ENCODE measurements at regions not wholly inside any gene's neighbourhood (a gene's known extent, or its start where the extent isn't known, plus 50 kb on each side); places are given as distances from the start of the nearest gene placed in this dataset.

GRCh38 chr18:56028514-56028913, 440.5 kb upstream of the TCF4 start:
- Histone ChIP-seq H3K9me3 (ENCODE audit: control insufficient read depth in 1 of 2, low read length in 2 of 2) (no peaks in the 10 kb centered on the region), H3K27ac (ENCODE audit: low read depth, low read length) (no peak overlapping the region), H3K4me3 (ENCODE audit: low read length in 2 of 2) (no peak overlapping the region), H3K4me1 (ENCODE audit: insufficient read depth, low read length) (no peaks in the 10 kb centered on the region), H3K36me3 (ENCODE audit: insufficient read depth, low read length) (no peaks in the 10 kb centered on the region), H3K27me3 (ENCODE audit: insufficient read depth, low read length) (no peaks in the 10 kb centered on the region)
- DNase-seq, result no peak
- no peaks in the 10 kb centered on the region for H3K4me1 Mint-ChIP-seq
- H3K9me3 Mint-ChIP-seq, result peaks cover 0 to 13% (median 1%) of the 10 kb centered on the region in 8 donors
- no peaks in the 10 kb centered on the region for H3K27me3 Mint-ChIP-seq
- POLR2A ChIA-PET (ENCODE audit: partially characterized antibody), result no interaction called here
- intact Hi-C loops (cut with micrococcal nuclease), result no loop called here
- no peak overlapping the region for H3K4me3 Mint-ChIP-seq
- no peak overlapping the region for H3K27ac Mint-ChIP-seq
- CTCF ChIA-PET (ENCODE audit: partially characterized antibody), result no interaction called here
- H3K36me3 Mint-ChIP-seq, result no peaks in the 10 kb centered on the region

- Mint-ChIP-seq H3K4me3 (no peak overlapping the region), H3K36me3 (no peaks in the 10 kb centered on the region), H3K9me3 (peaks cover 0 to 12% (median under 1%) of the 10 kb centered on the region in 8 donors), H3K27ac (no peak overlapping the region), H3K27me3 (no peaks in the 10 kb centered on the region), H3K4me1 (no peaks in the 10 kb centered on the region)
- no peak overlapping the region for H3K4me3 ChIP-seq (ENCODE audit: low read length in 2 of 2)
- no peaks in the 10 kb centered on the region for H3K4me1 ChIP-seq (ENCODE audit: insufficient read depth, low read length)
- H3K27ac ChIP-seq (ENCODE audit: low read depth, low read length), result no peak overlapping the region
- intact Hi-C loops (cut with micrococcal nuclease), result no loop called here
- H3K27me3 ChIP-seq (ENCODE audit: insufficient read depth, low read length), result no peaks in the 10 kb centered on the region
- POLR2A ChIA-PET (ENCODE audit: partially characterized antibody), result no interaction called here
- CTCF ChIA-PET (ENCODE audit: partially characterized antibody), result no interaction called here
- H3K9me3 ChIP-seq (ENCODE audit: control insufficient read depth in 1 of 2, low read length in 2 of 2), result no peaks in the 10 kb centered on the region
- no peaks in the 10 kb centered on the region for H3K36me3 ChIP-seq (ENCODE audit: insufficient read depth, low read length)
- DNase-seq, result no peak
Measured at GRCh38 chr18:56026509-56026908, 438.5 kb upstream of the TCF4 start.

GRCh38 chr18:56021809-56022195, 433.8 kb upstream of the TCF4 start:
- no peaks in the 10 kb centered on the region for H3K36me3 Mint-ChIP-seq
- no peaks in the 10 kb centered on the region for H3K27me3 Mint-ChIP-seq
- H3K4me3 Mint-ChIP-seq, result no peak overlapping the region
- intact Hi-C loops (cut with micrococcal nuclease), result no loop called here
- Histone ChIP-seq H3K9me3 (ENCODE audit: control insufficient read depth in 1 of 2, low read length in 2 of 2) (no peaks in the 10 kb centered on the region), H3K4me1 (ENCODE audit: insufficient read depth, low read length) (no peaks in the 10 kb centered on the region), H3K4me3 (ENCODE audit: low read length in 2 of 2) (no peak overlapping the region), H3K27me3 (ENCODE audit: insufficient read depth, low read length) (no peaks in the 10 kb centered on the region), H3K36me3 (ENCODE audit: insufficient read depth, low read length) (no peaks in the 10 kb centered on the region), H3K27ac (ENCODE audit: low read depth, low read length) (no peak overlapping the region)
- no peak overlapping the region for H3K27ac Mint-ChIP-seq
- ChIA-PET CTCF (ENCODE audit: partially characterized antibody) (no interaction called here), POLR2A (ENCODE audit: partially characterized antibody) (no interaction called here)
- no peak for DNase-seq
- H3K4me1 Mint-ChIP-seq, result no peaks in the 10 kb centered on the region
- H3K9me3 Mint-ChIP-seq, result peaks cover 0 to 9% (median 5%) of the 10 kb centered on the region in 8 donors

GRCh38 chr18:56021136-56021808, 433.3 kb upstream of the TCF4 start:
- Mint-ChIP-seq H3K36me3 (no peaks in the 10 kb centered on the region), H3K27me3 (no peaks in the 10 kb centered on the region), H3K9me3 (peaks cover 0 to 9% (median 5%) of the 10 kb centered on the region in 8 donors), H3K27ac (no peak overlapping the region), H3K4me1 (no peaks in the 10 kb centered on the region), H3K4me3 (no peak overlapping the region)
- intact Hi-C loops (cut with micrococcal nuclease), result no loop called here
- Histone ChIP-seq H3K27ac (ENCODE audit: low read depth, low read length) (no peak overlapping the region), H3K27me3 (ENCODE audit: insufficient read depth, low read length) (no peaks in the 10 kb centered on the region), H3K36me3 (ENCODE audit: insufficient read depth, low read length) (no peaks in the 10 kb centered on the region), H3K9me3 (ENCODE audit: control insufficient read depth in 1 of 2, low read length in 2 of 2) (no peaks in the 10 kb centered on the region), H3K4me3 (ENCODE audit: low read length in 2 of 2) (no peak overlapping the region), H3K4me1 (ENCODE audit: insufficient read depth, low read length) (no peaks in the 10 kb centered on the region)
- ChIA-PET CTCF (ENCODE audit: partially characterized antibody) (no interaction called here), POLR2A (ENCODE audit: partially characterized antibody) (no interaction called here)
- DNase-seq, result no peak

- H3K27ac Mint-ChIP-seq, result no peak overlapping the region
- Histone ChIP-seq H3K27me3 (ENCODE audit: insufficient read depth, low read length) (no peaks in the 10 kb centered on the region), H3K4me3 (ENCODE audit: low read length in 2 of 2) (no peak overlapping the region), H3K4me1 (ENCODE audit: insufficient read depth, low read length) (no peaks in the 10 kb centered on the region), H3K9me3 (ENCODE audit: control insufficient read depth in 1 of 2, low read length in 2 of 2) (no peaks in the 10 kb centered on the region), H3K27ac (ENCODE audit: low read depth, low read length) (no peak overlapping the region), H3K36me3 (ENCODE audit: insufficient read depth, low read length) (no peaks in the 10 kb centered on the region)
- no peak for DNase-seq
- peaks cover 3 to 15% (median 6%) of the 10 kb centered on the region in 8 donors for H3K9me3 Mint-ChIP-seq
- no peaks in the 10 kb centered on the region for H3K27me3 Mint-ChIP-seq
- H3K4me1 Mint-ChIP-seq, result no peaks in the 10 kb centered on the region
- intact Hi-C loops (cut with micrococcal nuclease), result no loop called here
- POLR2A ChIA-PET (ENCODE audit: partially characterized antibody), result no interaction called here
- H3K36me3 Mint-ChIP-seq, result no peaks in the 10 kb centered on the region
- H3K4me3 Mint-ChIP-seq, result no peak overlapping the region
- CTCF ChIA-PET (ENCODE audit: partially characterized antibody), result no interaction called here
Measured at GRCh38 chr18:56019908-56020307, 431.9 kb upstream of the TCF4 start.

GRCh38 chr18:56019156-56019555, 431.2 kb upstream of the TCF4 start:
- H3K36me3 Mint-ChIP-seq, result no peaks in the 10 kb centered on the region
- no peaks in the 10 kb centered on the region for H3K4me1 ChIP-seq (ENCODE audit: insufficient read depth, low read length)
- POLR2A ChIA-PET (ENCODE audit: partially characterized antibody), result no interaction called here
- no peak overlapping the region for H3K27ac Mint-ChIP-seq
- no peaks in the 10 kb centered on the region for H3K27me3 ChIP-seq (ENCODE audit: insufficient read depth, low read length)
- no peaks in the 10 kb centered on the region for H3K27me3 Mint-ChIP-seq
- intact Hi-C loops (cut with micrococcal nuclease), result no loop called here
- H3K4me1 Mint-ChIP-seq, result no peaks in the 10 kb centered on the region
- no peak overlapping the region for H3K4me3 Mint-ChIP-seq
- no peaks in the 10 kb centered on the region for H3K36me3 ChIP-seq (ENCODE audit: insufficient read depth, low read length)
- H3K27ac ChIP-seq (ENCODE audit: low read depth, low read length), result no peak overlapping the region
- peaks cover 4 to 20% (median 7%) of the 10 kb centered on the region in 8 donors for H3K9me3 Mint-ChIP-seq
- CTCF ChIA-PET (ENCODE audit: partially characterized antibody), result no interaction called here
- H3K9me3 ChIP-seq (ENCODE audit: control insufficient read depth in 1 of 2, low read length in 2 of 2), result no peaks in the 10 kb centered on the region
- DNase-seq, result no peak
- no peak overlapping the region for H3K4me3 ChIP-seq (ENCODE audit: low read length in 2 of 2)

GRCh38 chr18:56009411-56009810, 421.4 kb upstream of the TCF4 start:
- intact Hi-C loops (cut with micrococcal nuclease), result no loop called here
- no peak overlapping the region for H3K27ac Mint-ChIP-seq
- H3K9me3 Mint-ChIP-seq, result peaks cover 6 to 28% (median 23%) of the 10 kb centered on the region in 8 donors
- Histone ChIP-seq H3K27ac (ENCODE audit: low read depth, low read length) (no peak overlapping the region), H3K27me3 (ENCODE audit: insufficient read depth, low read length) (no peaks in the 10 kb centered on the region), H3K4me3 (ENCODE audit: low read length in 2 of 2) (no peak overlapping the region), H3K9me3 (ENCODE audit: control insufficient read depth in 1 of 2, low read length in 2 of 2) (no peaks in the 10 kb centered on the region), H3K4me1 (ENCODE audit: insufficient read depth, low read length) (no peaks in the 10 kb centered on the region), H3K36me3 (ENCODE audit: insufficient read depth, low read length) (no peaks in the 10 kb centered on the region)
- H3K27me3 Mint-ChIP-seq, result no peaks in the 10 kb centered on the region
- no peak overlapping the region for H3K4me3 Mint-ChIP-seq
- ChIA-PET CTCF (ENCODE audit: partially characterized antibody) (no interaction called here), POLR2A (ENCODE audit: partially characterized antibody) (no interaction called here)
- no peaks in the 10 kb centered on the region for H3K36me3 Mint-ChIP-seq
- no peak for DNase-seq
- no peaks in the 10 kb centered on the region for H3K4me1 Mint-ChIP-seq

GRCh38 chr18:56003720-56004088, 415.7 kb upstream of the TCF4 start:
- intact Hi-C loops (cut with micrococcal nuclease), result no loop called here
- no peaks in the 10 kb centered on the region for H3K27me3 ChIP-seq (ENCODE audit: insufficient read depth, low read length)
- no peak overlapping the region for H3K27ac ChIP-seq (ENCODE audit: low read depth, low read length)
- Mint-ChIP-seq H3K4me3 (no peak overlapping the region), H3K9me3 (peaks cover 0 to 3% (median 0%) of the 10 kb centered on the region in 8 donors), H3K36me3 (no peaks in the 10 kb centered on the region), H3K4me1 (no peaks in the 10 kb centered on the region), H3K27ac (no peak overlapping the region), H3K27me3 (no peaks in the 10 kb centered on the region)
- CTCF ChIA-PET (ENCODE audit: partially characterized antibody), result no interaction called here
- no peaks in the 10 kb centered on the region for H3K36me3 ChIP-seq (ENCODE audit: insufficient read depth, low read length)
- POLR2A ChIA-PET (ENCODE audit: partially characterized antibody), result no interaction called here
- H3K4me1 ChIP-seq (ENCODE audit: insufficient read depth, low read length), result no peaks in the 10 kb centered on the region
- H3K4me3 ChIP-seq (ENCODE audit: low read length in 2 of 2), result no peak overlapping the region
- DNase-seq, result no peak
- H3K9me3 ChIP-seq (ENCODE audit: control insufficient read depth in 1 of 2, low read length in 2 of 2), result no peaks in the 10 kb centered on the region
